ENCODE measurements at regions not wholly inside any gene's neighbourhood (a gene's known extent, or its start where the extent isn't known, plus 50 kb on each side); places are given as distances from the start of the nearest gene placed in this dataset.

- Histone ChIP-seq H3K9me2 (ENCODE audit: insufficient read depth, low read length) (no peaks in the 10 kb centered on the region), H2AFZ (ENCODE audit: low read length) (no peak overlapping the region), H3K4me2 (ENCODE audit: low read length) (no peak overlapping the region), H3K4me3 (ENCODE audit: low read depth, low read length, poor library complexity, severe bottlenecking) (no peak overlapping the region), H3K79me2 (ENCODE audit: insufficient read depth, low read depth, low read length) (no peaks in the 10 kb centered on the region), H3K9me3 (ENCODE audit: low read length) (no peaks in the 10 kb centered on the region), H3K36me3 (ENCODE audit: insufficient read depth, low read length) (no peaks in the 10 kb centered on the region), H4K20me1 (ENCODE audit: insufficient read depth, low read length) (no peaks in the 10 kb centered on the region), H3K4me1 (ENCODE audit: insufficient read depth, low read length, poor library complexity, severe bottlenecking) (no peaks in the 10 kb centered on the region), H3K27ac (ENCODE audit: low read depth, low read length, poor library complexity, severe bottlenecking) (no peak overlapping the region)
- intact Hi-C loops (cut with micrococcal nuclease; ENCODE audit: unreplicated experiment): no loop called here
- ChIA-PET CTCF (ENCODE audit: unreplicated experiment) (no interaction called here), POLR2A (no interaction called here)
- no peak for DNase-seq (ENCODE audit: low spot score)
- BruUV-seq (replicated peaks): no TSS peak
- no peak for TF ChIP-seq CTCF (conservative IDR thresholded peaks at IDR 0.05; ENCODE audit: low read length)
- no peak for TF ChIP-seq EZH2phosphoT487 (IDR thresholded peaks at IDR 0.05; ENCODE audit: borderline replicate concordance, low read depth, low read length)
Observed at GRCh38 chr9:87238545-87238944, 259.1 kb upstream of the DAPK1 start.

GRCh38 chr9:87239312-87239711, 258.4 kb upstream of the DAPK1 start:
- H3K9me2 ChIP-seq (ENCODE audit: insufficient read depth, low read length): no peaks in the 10 kb centered on the region
- no TSS peak for BruUV-seq (replicated peaks)
- no peaks in the 10 kb centered on the region for H3K79me2 ChIP-seq (ENCODE audit: insufficient read depth, low read depth, low read length)
- H3K4me2 ChIP-seq (ENCODE audit: low read length): no peak overlapping the region
- no peak for DNase-seq (ENCODE audit: low spot score)
- POLR2A ChIA-PET: no interaction called here
- H2AFZ ChIP-seq (ENCODE audit: low read length): no peak overlapping the region
- no peak overlapping the region for H3K27ac ChIP-seq (ENCODE audit: low read depth, low read length, poor library complexity, severe bottlenecking)
- CTCF ChIA-PET (ENCODE audit: unreplicated experiment): no interaction called here
- no peak overlapping the region for H3K4me3 ChIP-seq (ENCODE audit: low read depth, low read length, poor library complexity, severe bottlenecking)
- no peaks in the 10 kb centered on the region for H3K4me1 ChIP-seq (ENCODE audit: insufficient read depth, low read length, poor library complexity, severe bottlenecking)
- intact Hi-C loops (cut with micrococcal nuclease; ENCODE audit: unreplicated experiment): no loop called here
- no peaks in the 10 kb centered on the region for H4K20me1 ChIP-seq (ENCODE audit: insufficient read depth, low read length)
- no peaks in the 10 kb centered on the region for H3K9me3 ChIP-seq (ENCODE audit: low read length)
- no peaks in the 10 kb centered on the region for H3K36me3 ChIP-seq (ENCODE audit: insufficient read depth, low read length)
- no peak for TF ChIP-seq EZH2phosphoT487 (IDR thresholded peaks at IDR 0.05; ENCODE audit: borderline replicate concordance, low read depth, low read length)
- TF ChIP-seq CTCF (conservative IDR thresholded peaks at IDR 0.05; ENCODE audit: low read length): no peak

DNA sequence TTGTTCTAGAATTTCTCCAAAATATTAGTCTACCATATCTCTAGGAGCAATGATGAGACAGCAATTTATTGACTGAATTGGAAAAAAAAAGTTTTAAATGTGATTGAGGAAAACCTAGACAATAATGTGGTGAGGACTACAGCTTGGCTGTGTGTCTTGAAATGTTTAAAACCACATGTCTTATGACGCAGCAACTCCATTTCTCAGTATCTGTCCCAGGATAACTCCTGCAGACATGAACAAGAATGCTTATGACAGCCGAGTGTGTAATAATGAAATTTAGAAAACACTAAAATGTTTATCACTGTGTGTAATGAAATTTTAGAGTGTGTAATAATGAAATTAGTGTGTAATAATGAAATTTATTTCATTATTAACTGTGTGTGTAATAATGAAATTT, 254.1 kb upstream of the DAPK1 start:
- no peak for DNase-seq (ENCODE audit: low spot score)
- H3K4me3 ChIP-seq (ENCODE audit: low read depth, low read length, poor library complexity, severe bottlenecking): no peak overlapping the region
- H3K4me1 ChIP-seq (ENCODE audit: insufficient read depth, low read length, poor library complexity, severe bottlenecking): no peaks in the 10 kb centered on the region
- H3K9me2 ChIP-seq (ENCODE audit: insufficient read depth, low read length): no peaks in the 10 kb centered on the region
- H2AFZ ChIP-seq (ENCODE audit: low read length): no peak overlapping the region
- H3K79me2 ChIP-seq (ENCODE audit: insufficient read depth, low read depth, low read length): no peaks in the 10 kb centered on the region
- ChIA-PET CTCF (ENCODE audit: unreplicated experiment) (no interaction called here), POLR2A (no interaction called here)
- H3K4me2 ChIP-seq (ENCODE audit: low read length): no peak overlapping the region
- TF ChIP-seq EZH2phosphoT487 (IDR thresholded peaks at IDR 0.05; ENCODE audit: borderline replicate concordance, low read depth, low read length) (no peak), CTCF (conservative IDR thresholded peaks at IDR 0.05; ENCODE audit: low read length) (no peak)
- no TSS peak for BruUV-seq (replicated peaks)
- no peaks in the 10 kb centered on the region for H3K9me3 ChIP-seq (ENCODE audit: low read length)
- H4K20me1 ChIP-seq (ENCODE audit: insufficient read depth, low read length): no peaks in the 10 kb centered on the region
- intact Hi-C loops (cut with micrococcal nuclease; ENCODE audit: unreplicated experiment): no loop called here
- no peak overlapping the region for H3K27ac ChIP-seq (ENCODE audit: low read depth, low read length, poor library complexity, severe bottlenecking)
- H3K36me3 ChIP-seq (ENCODE audit: insufficient read depth, low read length): no peaks in the 10 kb centered on the region

All from OCI-LY7 (cell line).